H9 (cell line): ENCODE measurements at regions not wholly inside any gene's neighbourhood (a gene's known extent, or its start where the extent isn't known, plus 50 kb on each side); places are given as distances from the start of the nearest gene placed in this dataset.

Experiments used
- DNase-seq: peaks from one replicate; pipeline ENCODE4 v3.0.0-alpha.2; 2017
- H2AFZ ChIP-seq: one replicate; pipeline ENCODE4 v1.6.1; 2013; ENCODE audit warnings: mild to moderate bottlenecking, low read length, control low read depth, moderate library complexity
- H2AK5ac ChIP-seq: 2 replicates; pipeline ENCODE4 v1.6.1; 2013; ENCODE audit warnings: low read length, control low read depth, mixed read lengths; ENCODE audit not compliant: insufficient read length
- H2BK120ac ChIP-seq: one replicate; pipeline ENCODE4 v1.6.1; 2013; ENCODE audit warnings: low read depth, mild to moderate bottlenecking, low read length, control low read depth, inconsistent platforms; ENCODE audit not compliant: poor library complexity, severe bottlenecking
- H2BK12ac ChIP-seq: 2 replicates; pipeline ENCODE4 v1.6.1; 2013; ENCODE audit warnings: low read length, control low read depth, mixed read lengths, low read depth; ENCODE audit not compliant: insufficient read length
- H2BK15ac ChIP-seq: 2 replicates; pipeline ENCODE4 v1.6.1; 2013; ENCODE audit warnings: low read depth, low read length, control low read depth
- H2BK20ac ChIP-seq: one replicate; pipeline ENCODE4 v1.6.1; 2013; ENCODE audit warnings: low read depth, mild to moderate bottlenecking, low read length, control low read depth, inconsistent platforms; ENCODE audit not compliant: poor library complexity, severe bottlenecking
- H2BK5ac ChIP-seq: 2 replicates; pipeline ENCODE4 v1.6.1; 2013; ENCODE audit warnings: low read length, control low read depth, mixed read lengths; ENCODE audit not compliant: insufficient read length
- H3K14ac ChIP-seq: 2 replicates; pipeline ENCODE4 v1.6.1; 2013; ENCODE audit warnings: low read length, control low read depth; ENCODE audit not compliant: insufficient read depth
- H3K18ac ChIP-seq: 2 replicates; pipeline ENCODE4 v1.6.1; 2013; ENCODE audit warnings: low read depth, mild to moderate bottlenecking, mixed read lengths, low read length, control low read depth; ENCODE audit not compliant: insufficient read length
- H3K23ac ChIP-seq: 2 replicates; pipeline ENCODE4 v1.6.1; 2013; ENCODE audit warnings: low read length, control low read depth, mixed read lengths, low read depth; ENCODE audit not compliant: insufficient read length
- H3K23me2 ChIP-seq: 2 replicates; pipeline ENCODE4 v1.6.1; 2013; ENCODE audit warnings: low read depth, mild to moderate bottlenecking, mixed read lengths, low read length, control low read depth; ENCODE audit not compliant: insufficient read length, poor library complexity, severe bottlenecking
- H3K27ac ChIP-seq: 2 replicates; pipeline ENCODE4 v1.5.1; 2013; ENCODE audit warnings: low read length, control low read depth, mixed read lengths, low read depth; ENCODE audit not compliant: insufficient read length
- H3K27me3 ChIP-seq: 2 replicates; pipeline ENCODE4 v1.6.1; 2013; ENCODE audit warnings: low read length, control low read depth, inconsistent platforms; ENCODE audit not compliant: insufficient read depth
- H3K4ac ChIP-seq: 2 replicates; pipeline ENCODE4 v1.6.1; 2013; ENCODE audit warnings: low read depth, mild to moderate bottlenecking, control low read depth, inconsistent platforms, low read length, moderate library complexity
- H3K4me1 ChIP-seq: 2 replicates; pipeline ENCODE4 v1.6.1; 2013; ENCODE audit warnings: low read length, control low read depth, inconsistent platforms; ENCODE audit not compliant: insufficient read depth
- H3K4me2 ChIP-seq: 2 replicates; pipeline ENCODE4 v1.6.1; 2013; ENCODE audit warnings: low read length, control low read depth, mixed read lengths; ENCODE audit not compliant: insufficient read length, insufficient read depth
- H3K56ac ChIP-seq: 2 replicates; pipeline ENCODE4 v1.6.1; 2013; ENCODE audit warnings: low read depth, mild to moderate bottlenecking, mixed read lengths, low read length, control low read depth; ENCODE audit not compliant: insufficient read length
- H3K79me1 ChIP-seq: 2 replicates; pipeline ENCODE4 v1.6.1; 2013; ENCODE audit warnings: low read depth, mild to moderate bottlenecking, moderate library complexity, low read length, control low read depth, inconsistent platforms; ENCODE audit not compliant: insufficient read depth, poor library complexity, severe bottlenecking
- H3K79me2 ChIP-seq: 2 replicates; pipeline ENCODE4 v1.6.1; 2013; ENCODE audit warnings: low read length, control low read depth, inconsistent platforms; ENCODE audit not compliant: insufficient read depth
- H3K9ac ChIP-seq: 2 replicates; pipeline ENCODE4 v1.6.1; 2013; ENCODE audit warnings: low read length, control low read depth, mixed read lengths; ENCODE audit not compliant: insufficient read length; ENCODE audit errors: extremely low read depth
- H3K9me3 ChIP-seq: one replicate; pipeline ENCODE4 v1.6.1; 2013; ENCODE audit warnings: low read depth, low read length, inconsistent platforms; ENCODE audit not compliant: control insufficient read depth
- H3T11ph ChIP-seq: one replicate; pipeline ENCODE4 v1.6.1; 2013; ENCODE audit warnings: mild to moderate bottlenecking, low read length, control low read depth, inconsistent platforms
- H4K20me1 ChIP-seq: one replicate; pipeline ENCODE4 v1.6.1; 2013; ENCODE audit not compliant: control insufficient read depth, insufficient read length, insufficient read depth
- H4K5ac ChIP-seq: 2 replicates; pipeline ENCODE4 v1.6.1; 2013; ENCODE audit warnings: low read depth, mild to moderate bottlenecking, mixed read lengths, low read length, control low read depth; ENCODE audit not compliant: insufficient read length
- H4K8ac ChIP-seq: replicated peaks from 2 replicates; pipeline ENCODE4 v1.6.1; 2013; ENCODE audit warnings: low read length, control low read depth, mixed read lengths, low read depth; ENCODE audit not compliant: insufficient read length
- H4K91ac ChIP-seq: 2 replicates; pipeline ENCODE4 v1.6.1; 2013; ENCODE audit warnings: low read depth, mild to moderate bottlenecking, moderate library complexity, mixed read lengths, low read length, control low read depth; ENCODE audit not compliant: insufficient read length
- H3K27ac Mint-ChIP-seq, 3 experiments: 2 replicates in 2 of 3; 3 replicates in 1 of 3; pipeline ENCODE4 v1.8.0; 2020 to 2021; ENCODE audit warnings: mixed read lengths in 3 of 3, mild to moderate bottlenecking in 1 of 3, moderate library complexity in 1 of 3
- H3K27me3 Mint-ChIP-seq: 2 replicates; pipeline ENCODE4 v1.8.0; 2021; ENCODE audit warnings: low read depth, mild to moderate bottlenecking, moderate library complexity, mixed read lengths
- H3K36me3 Mint-ChIP-seq, 3 experiments: 2 replicates in 2 of 3; 3 replicates in 1 of 3; pipeline ENCODE4 v1.8.0; 2020 to 2021; ENCODE audit warnings: low read depth in 3 of 3, mixed read lengths in 3 of 3; ENCODE audit not compliant: insufficient read depth in 1 of 3
- H3K4me1 Mint-ChIP-seq, 2 experiments: 2 replicates each; pipeline ENCODE4 v1.8.0; 2020; ENCODE audit warnings: mixed read lengths in 2 of 2
- H3K4me3 Mint-ChIP-seq, 2 experiments: 2 replicates in 1 of 2; 3 replicates in 1 of 2; pipeline ENCODE4 v1.8.0; 2020 to 2021; ENCODE audit warnings: mild to moderate bottlenecking in 2 of 2, mixed read lengths in 2 of 2, moderate library complexity in 1 of 2
- H3K9me3 Mint-ChIP-seq, 2 experiments: 2 replicates in 1 of 2; 3 replicates in 1 of 2; pipeline ENCODE4 v1.8.0; 2020; ENCODE audit warnings: mild to moderate bottlenecking in 2 of 2, mixed read lengths in 2 of 2, moderate library complexity in 1 of 2
- CTCF ChIP-seq: fragments of 200-600 bp; sonication (generic); conservative IDR thresholded peaks from 3 replicates; pipeline ENCODE4 v1.8.0; 2021; ENCODE audit warnings: antibody characterized with exemption, mild to moderate bottlenecking
- WGBS: extraction: QIAGEN DNeasy Blood & Tissue Kit; methylation state at CpG from one replicate; pipeline ENCODE4 v1.1.7; 2013; ENCODE audit warnings: missing lambda C conversion rate, low lambda C conversion rate, mixed read lengths; ENCODE audit not compliant: insufficient read length; ENCODE audit errors: extremely low coverage; 5-methylcytosine and 5-hydroxymethylcytosine counted together

- H2AK5ac ChIP-seq = no peak overlapping the region
- no peaks in the 10 kb centered on the region for H3K23me2 ChIP-seq
- H3K23ac ChIP-seq = no peak overlapping the region
- no peaks in the 10 kb centered on the region for H4K20me1 ChIP-seq
- H3K9me3 ChIP-seq = no peaks in the 10 kb centered on the region
- no peaks in the 10 kb centered on the region for H3K27me3 Mint-ChIP-seq
- H3K27me3 ChIP-seq = no peaks in the 10 kb centered on the region
- no peak overlapping the region for H4K8ac ChIP-seq
- H3K56ac ChIP-seq = no peak overlapping the region
- no peak overlapping the region for H4K91ac ChIP-seq
- H3K4me1 Mint-ChIP-seq = peaks cover 11 to 16% of the 10 kb centered on the region in 2 experiments
- no peak overlapping the region for H2AFZ ChIP-seq
- H3K36me3 Mint-ChIP-seq = no peaks in the 10 kb centered on the region
- H2BK120ac ChIP-seq = no peak overlapping the region
- H3K9ac ChIP-seq = no peak overlapping the region
- H2BK20ac ChIP-seq = no peak overlapping the region
- no peak overlapping the region for H3K4me2 ChIP-seq
- no peak overlapping the region for H4K5ac ChIP-seq
- WGBS = no CpG with 5 or more reads among the region's 3 CpGs
- no peak overlapping the region for H2BK5ac ChIP-seq
- DNase-seq = no peak
- no peak overlapping the region for H2BK15ac ChIP-seq
- H2BK12ac ChIP-seq = no peak overlapping the region
- TF ChIP-seq CTCF = no peak
- no peak overlapping the region for H3K4me3 Mint-ChIP-seq
- H3K18ac ChIP-seq = no peak overlapping the region
- H3K79me1 ChIP-seq = no peaks in the 10 kb centered on the region
- no peak overlapping the region for H3K27ac Mint-ChIP-seq
- H3K79me2 ChIP-seq = no peaks in the 10 kb centered on the region
- H3K9me3 Mint-ChIP-seq = no peaks in the 10 kb centered on the region
- H3K4me1 ChIP-seq = no peaks in the 10 kb centered on the region; the same call in 1 of the 2 replicates
- H3K4ac ChIP-seq = no peak overlapping the region
- no peak overlapping the region for H3K14ac ChIP-seq
- H3K27ac ChIP-seq = no peak overlapping the region
- H3T11ph ChIP-seq = no peak overlapping the region
Measured at GRCh38 chr3:30231277-30232141, 374.9 kb upstream of the TGFBR2 start.
